Subcutaneous abdominal adipose tissue (tissue), 5 donors: ENCODE measurements at regions not wholly inside any gene's neighbourhood (a gene's known extent, or its start where the extent isn't known, plus 50 kb on each side); places are given as distances from the start of the nearest gene placed in this dataset.

Experiments used
- H3K27ac ChIP-seq: one replicate; pipeline ENCODE4 v1.7.0; 2013; ENCODE audit warnings: low read depth, mild to moderate bottlenecking, inconsistent platforms, low read length, moderate library complexity
- H3K27me3 ChIP-seq, 5 donors: one replicate each; pipeline ENCODE4 v1.7.0; 2013; ENCODE audit warnings: low read length in 5 of 5, inconsistent platforms in 1 of 5; ENCODE audit not compliant: control insufficient read depth in 5 of 5, insufficient read depth in 4 of 5
- H3K36me3 ChIP-seq, 5 donors: one replicate each; pipeline ENCODE4 v1.7.0; 2013; ENCODE audit warnings: low read length in 5 of 5; ENCODE audit not compliant: control insufficient read depth in 5 of 5, insufficient read depth in 5 of 5
- H3K4me1 ChIP-seq, 5 donors: one replicate each; pipeline ENCODE4 v1.7.0; 2013; ENCODE audit warnings: low read length in 5 of 5, mild to moderate bottlenecking in 3 of 5, moderate library complexity in 1 of 5; ENCODE audit not compliant: control insufficient read depth in 5 of 5, insufficient read depth in 5 of 5
- H3K4me3 ChIP-seq, 5 donors: one replicate each; pipeline ENCODE4 v1.7.0; 2013; ENCODE audit warnings: low read length in 5 of 5, low read depth in 1 of 5
- H3K9ac ChIP-seq, 5 donors: one replicate each; pipeline ENCODE4 v1.7.0; 2013; ENCODE audit warnings: low read length in 5 of 5, mild to moderate bottlenecking in 4 of 5, moderate library complexity in 3 of 5
- H3K9me3 ChIP-seq, 5 donors: one replicate each; pipeline ENCODE4 v1.7.0; 2013; ENCODE audit warnings: low read length in 5 of 5; ENCODE audit not compliant: control insufficient read depth in 5 of 5
- donor health status: healthy.
- donor health status: healthy.
- donor health status: healthy.
- donor health status: healthy.
- donor health status: healthy.

- H3K36me3 ChIP-seq: no peaks in the 10 kb centered on the region
- peaks cover 0 to 6% (median 2%) of the 10 kb centered on the region in 5 donors for H3K9me3 ChIP-seq
- no peaks in the 10 kb centered on the region for H3K4me1 ChIP-seq
- no peak overlapping the region for H3K9ac ChIP-seq
- no peak overlapping the region for H3K27ac ChIP-seq
- no peak overlapping the region for H3K4me3 ChIP-seq
- no peaks in the 10 kb centered on the region for H3K27me3 ChIP-seq
Measured at GRCh38 chr2:4338345-4338744, 635.0 kb downstream of the DCDC2C start.

GRCh38 chr2:4340536-4340935 is 637.2 kb downstream of the DCDC2C start:
- Histone ChIP-seq H3K4me1 (no peaks in the 10 kb centered on the region), H3K27me3 (no peaks in the 10 kb centered on the region), H3K9me3 (peaks cover 0 to 5% (median 2%) of the 10 kb centered on the region in 5 donors), H3K27ac (no peak overlapping the region), H3K4me3 (no peak overlapping the region), H3K9ac (no peak overlapping the region), H3K36me3 (no peaks in the 10 kb centered on the region)

- Histone ChIP-seq H3K9me3 (peaks cover 0 to 5% (median 2%) of the 10 kb centered on the region in 5 donors), H3K36me3 (no peaks in the 10 kb centered on the region), H3K4me3 (no peak overlapping the region), H3K27ac (no peak overlapping the region), H3K4me1 (no peaks in the 10 kb centered on the region), H3K9ac (no peak overlapping the region), H3K27me3 (no peaks in the 10 kb centered on the region)
Measured at GRCh38 chr2:4346628-4347027, 643.3 kb downstream of the DCDC2C start.

- Histone ChIP-seq H3K27ac (no peak overlapping the region), H3K4me3 (no peak overlapping the region), H3K9me3 (no peaks in the 10 kb centered on the region), H3K4me1 (peaks cover 0 to 9% (median 0%) of the 10 kb centered on the region in 5 donors), H3K27me3 (no peaks in the 10 kb centered on the region), H3K9ac (no peak overlapping the region), H3K36me3 (no peaks in the 10 kb centered on the region)
Measured at GRCh38 chr2:4353668-4354067, 650.3 kb downstream of the DCDC2C start.

- Histone ChIP-seq H3K27ac (no peak overlapping the region), H3K36me3 (no peaks in the 10 kb centered on the region), H3K4me1 (peaks cover 0 to 9% (median 0%) of the 10 kb centered on the region in 5 donors), H3K4me3 (no peak overlapping the region), H3K27me3 (no peaks in the 10 kb centered on the region), H3K9ac (no peak overlapping the region), H3K9me3 (no peaks in the 10 kb centered on the region)
Measured at GRCh38 chr2:4354164-4354563, 650.8 kb downstream of the DCDC2C start.

- Histone ChIP-seq H3K4me3 (no peak overlapping the region), H3K27ac (no peak overlapping the region), H3K36me3 (no peaks in the 10 kb centered on the region), H3K27me3 (no peaks in the 10 kb centered on the region), H3K9me3 (no peaks in the 10 kb centered on the region), H3K4me1 (peaks cover 0 to 9% (median 0%) of the 10 kb centered on the region in 5 donors), H3K9ac (no peak overlapping the region)
Measured at GRCh38 chr2:4354678-4355077, 651.3 kb downstream of the DCDC2C start.

- Histone ChIP-seq H3K36me3 (no peaks in the 10 kb centered on the region), H3K4me1 (peaks cover 0 to 9% (median 0%) of the 10 kb centered on the region in 5 donors), H3K27ac (no peak overlapping the region), H3K9ac (no peak overlapping the region), H3K9me3 (no peaks in the 10 kb centered on the region), H3K27me3 (no peaks in the 10 kb centered on the region), H3K4me3 (no peak overlapping the region)
Measured at GRCh38 chr2:4356109-4356508, 652.7 kb downstream of the DCDC2C start.

GRCh38 chr2:4356541-4356940 is 653.2 kb downstream of the DCDC2C start:
- H3K36me3 ChIP-seq: no peaks in the 10 kb centered on the region
- H3K9ac ChIP-seq: no peak overlapping the region

GRCh38 chr2:4357121-4357520 is 653.7 kb downstream of the DCDC2C start:
- H3K4me3 ChIP-seq: no peak overlapping the region
- no peaks in the 10 kb centered on the region for H3K9me3 ChIP-seq
- peaks cover 0 to 9% (median 0%) of the 10 kb centered on the region in 5 donors for H3K4me1 ChIP-seq
- peak overlapping the region in 1 of 5 donors; percentile 35 for H3K9ac ChIP-seq
- H3K27ac ChIP-seq: no peak overlapping the region
- H3K27me3 ChIP-seq: no peaks in the 10 kb centered on the region
- no peaks in the 10 kb centered on the region for H3K36me3 ChIP-seq

More at GRCh38 chr2:4356541-4356940, 653.2 kb downstream of the DCDC2C start:
- no peak overlapping the region for H3K4me3 ChIP-seq
- no peaks in the 10 kb centered on the region for H3K27me3 ChIP-seq
- peaks cover 0 to 9% (median 0%) of the 10 kb centered on the region in 5 donors for H3K4me1 ChIP-seq
- H3K27ac ChIP-seq: no peak overlapping the region
- H3K9me3 ChIP-seq: no peaks in the 10 kb centered on the region

GRCh38 chr2:4358837-4359236 is 655.5 kb downstream of the DCDC2C start:
- no peaks in the 10 kb centered on the region for H3K9me3 ChIP-seq
- no peak overlapping the region for H3K9ac ChIP-seq
- H3K36me3 ChIP-seq: no peaks in the 10 kb centered on the region
- no peaks in the 10 kb centered on the region for H3K27me3 ChIP-seq
- no peak overlapping the region for H3K4me3 ChIP-seq
- peaks cover 0 to 9% (median 0%) of the 10 kb centered on the region in 5 donors for H3K4me1 ChIP-seq
- no peak overlapping the region for H3K27ac ChIP-seq

GRCh38 chr2:4368907-4369306 is 665.5 kb downstream of the DCDC2C start:
- Histone ChIP-seq H3K9me3 (peaks cover 0 to 27% (median 13%) of the 10 kb centered on the region in 5 donors), H3K4me3 (peak overlapping the region in 1 of 5 donors; percentile 13), H3K9ac (no peak overlapping the region), H3K4me1 (no peaks in the 10 kb centered on the region), H3K27me3 (no peaks in the 10 kb centered on the region), H3K36me3 (no peaks in the 10 kb centered on the region), H3K27ac (no peak overlapping the region)
